Posterior cingulate gyrus (tissue), 11 donors: ENCODE measurements at regions not wholly inside any gene's neighbourhood (a gene's known extent, or its start where the extent isn't known, plus 50 kb on each side); places are given as distances from the start of the nearest gene placed in this dataset.
"Not testable (repeated sequence)": the region's sequence is repeated elsewhere in the genome, so short reads cannot be mapped to it uniquely, and the experiment has no call there.

ENCODE experiments used
- DNase-seq, 10 donors: peaks; one replicate each; pipeline versions ENCODE4 v3.0.0 to v3.0.0-alpha.2; 2020 to 2021; ENCODE audit warnings: mixed read lengths in 3 of 10
- intact Hi-C: fragments of 100-400 bp; cut with DNase I; formaldehyde crosslinking; loops from one replicate; pipeline ENCODE4 v1.15.1; 2023

- no peak for DNase-seq
- intact Hi-C loops = no loop called here
Measured at GRCh38 chr7:20839196-20839735, 52.6 kb upstream of the SP8 start.

- DNase-seq = no peak
- intact Hi-C loops = no loop called here
Measured at GRCh38 chr7:20839987-20840386, 53.3 kb upstream of the SP8 start.

GRCh38 chr7:20846791-20847190 is 60.1 kb upstream of the SP8 start:
- intact Hi-C loops = no loop called here
- no peak for DNase-seq

- intact Hi-C loops = no loop called here
- DNase-seq = peak in 1 of 10 donors; percentile 10
Measured at GRCh38 chr7:20858951-20859350, 72.3 kb upstream of the SP8 start.

- no peak for DNase-seq
- intact Hi-C loops = no loop called here
Measured at GRCh38 chr7:20861468-20861867, 74.8 kb upstream of the SP8 start.

GRCh38 chr7:20862554-20862953 is 75.9 kb upstream of the SP8 start:
- no peak for DNase-seq
- intact Hi-C loops = no loop called here

- intact Hi-C loops = no loop called here
- no peak for DNase-seq
Measured at GRCh38 chr7:20864221-20864620, 77.5 kb upstream of the SP8 start.

- no peak for DNase-seq
- intact Hi-C loops = no loop called here
Measured at GRCh38 chr7:20865684-20866083, 79.0 kb upstream of the SP8 start.

- DNase-seq = no peak
- intact Hi-C loops = no loop called here
Measured at GRCh38 chr7:20870977-20871376, 84.3 kb upstream of the SP8 start.

GRCh38 chr7:20892776-20893175 is 106.1 kb upstream of the SP8 start:
- intact Hi-C loops = no loop called here
- no peak for DNase-seq

- intact Hi-C loops = no loop called here
Measured at GRCh38 chr7:20894806-20895205, 108.1 kb upstream of the SP8 start.

GRCh38 chr7:20895563-20895962 is 108.9 kb upstream of the SP8 start:
- DNase-seq = no peak
- intact Hi-C loops = no loop called here

More at GRCh38 chr7:20894806-20895205, 108.1 kb upstream of the SP8 start:
- no peak for DNase-seq

- no peak for DNase-seq
- intact Hi-C loops = no loop called here
Measured at GRCh38 chr7:20896996-20897395, 110.3 kb upstream of the SP8 start.

- intact Hi-C loops = no loop called here
- DNase-seq = no peak
Measured at GRCh38 chr7:20906801-20907453, 120.2 kb upstream of the SP8 start.

- DNase-seq = no peak
- intact Hi-C loops = no loop called here
Measured at GRCh38 chr7:20911081-20911480, 124.4 kb upstream of the SP8 start.

GRCh38 chr7:20913853-20914252 is 127.2 kb upstream of the SP8 start:
- intact Hi-C loops = no loop called here
- peak in 1 of 10 donors; percentile 71 for DNase-seq

- DNase-seq = no peak
- intact Hi-C loops = no loop called here
Measured at GRCh38 chr7:20916311-20916710, 129.6 kb upstream of the SP8 start.

- intact Hi-C loops = no loop called here
- no peak for DNase-seq
Measured at GRCh38 chr7:20917603-20918002, 130.9 kb upstream of the SP8 start.

GRCh38 chr7:20918156-20918555 is 131.5 kb upstream of the SP8 start:
- no peak for DNase-seq
- intact Hi-C loops = no loop called here

- DNase-seq, intact Hi-C loops: not testable (repeated sequence)
Measured at GRCh38 chr7:20927178-20927577, 140.5 kb upstream of the SP8 start.

GRCh38 chr7:20927976-20928375 is 141.3 kb upstream of the SP8 start:
- intact Hi-C loops = no loop called here
- DNase-seq = no peak

- no peak for DNase-seq
- intact Hi-C loops = no loop called here
Measured at GRCh38 chr7:20929199-20929598, 142.5 kb upstream of the SP8 start.

GRCh38 chr7:20931739-20932138 is 145.1 kb upstream of the SP8 start:
- intact Hi-C loops = no loop called here
- no peak for DNase-seq
